Skeletal muscle tissue (tissue), 3 donors: ENCODE measurements at regions not wholly inside any gene's neighbourhood (a gene's known extent, or its start where the extent isn't known, plus 50 kb on each side); places are given as distances from the start of the nearest gene placed in this dataset.
"Not testable (repeated sequence)": the region's sequence is repeated elsewhere in the genome, so short reads cannot be mapped to it uniquely, and the experiment has no call there.

Experiments
- H3K27ac ChIP-seq: one replicate; pipeline ENCODE4 v1.7.0; 2013; ENCODE audit warnings: mild to moderate bottlenecking, low read depth, low read length, inconsistent platforms
- H3K27me3 ChIP-seq, 3 donors: one replicate each; pipeline ENCODE4 v1.7.0; 2013; ENCODE audit warnings: low read length in 3 of 3; ENCODE audit not compliant: control insufficient read depth in 3 of 3, insufficient read depth in 3 of 3
- H3K36me3 ChIP-seq, 3 donors: one replicate each; pipeline ENCODE4 v1.7.0; 2013; ENCODE audit warnings: low read length in 3 of 3; ENCODE audit not compliant: control insufficient read depth in 3 of 3, insufficient read depth in 3 of 3
- H3K4me1 ChIP-seq, 3 donors: one replicate each; pipeline ENCODE4 v1.7.0; 2013; ENCODE audit warnings: low read length in 3 of 3, mild to moderate bottlenecking in 3 of 3; ENCODE audit not compliant: control insufficient read depth in 3 of 3, insufficient read depth in 3 of 3
- H3K4me3 ChIP-seq, 3 donors: one replicate each; pipeline ENCODE4 v1.7.0; 2013; ENCODE audit warnings: low read length in 3 of 3
- H3K9ac ChIP-seq, 3 donors: one replicate each; pipeline ENCODE4 v1.7.0; 2013; ENCODE audit warnings: low read length in 3 of 3, mild to moderate bottlenecking in 3 of 3, moderate library complexity in 2 of 3, low read depth in 1 of 3
- H3K9me3 ChIP-seq, 3 donors: one replicate each; pipeline ENCODE4 v1.7.0; 2013; ENCODE audit warnings: low read length in 3 of 3; ENCODE audit not compliant: control insufficient read depth in 3 of 3
- donor health status: Osteomylitis.

DNA sequence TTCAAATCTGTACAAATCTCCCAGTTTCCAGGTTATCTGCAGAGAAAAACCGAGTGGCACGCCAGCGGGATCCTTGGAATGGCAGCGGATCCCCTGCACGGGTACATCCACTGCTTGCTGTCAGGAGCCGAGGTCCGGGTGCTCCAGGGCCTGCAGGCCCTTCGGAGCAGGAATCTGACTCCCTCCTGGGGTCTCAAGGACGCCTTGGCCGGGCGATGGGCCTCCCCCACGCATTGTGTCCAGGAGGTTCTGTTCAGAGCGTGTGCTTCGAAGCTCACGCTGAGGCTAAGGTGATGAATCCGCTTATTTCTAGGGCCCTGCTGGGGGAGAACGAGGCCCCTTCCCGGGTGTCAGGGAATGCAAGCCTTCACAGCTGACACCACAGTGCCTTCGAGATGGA is 148.9 kb downstream of the SOX1 start:
- Histone ChIP-seq H3K27ac (no peak overlapping the region), H3K9me3 (no peaks in the 10 kb centered on the region), H3K4me3 (no peak overlapping the region), H3K27me3 (peaks cover 5 to 10% (median 8%) of the 10 kb centered on the region in 3 donors), H3K9ac (no peak overlapping the region), H3K36me3 (no peaks in the 10 kb centered on the region), H3K4me1 (no peaks in the 10 kb centered on the region)

DNA sequence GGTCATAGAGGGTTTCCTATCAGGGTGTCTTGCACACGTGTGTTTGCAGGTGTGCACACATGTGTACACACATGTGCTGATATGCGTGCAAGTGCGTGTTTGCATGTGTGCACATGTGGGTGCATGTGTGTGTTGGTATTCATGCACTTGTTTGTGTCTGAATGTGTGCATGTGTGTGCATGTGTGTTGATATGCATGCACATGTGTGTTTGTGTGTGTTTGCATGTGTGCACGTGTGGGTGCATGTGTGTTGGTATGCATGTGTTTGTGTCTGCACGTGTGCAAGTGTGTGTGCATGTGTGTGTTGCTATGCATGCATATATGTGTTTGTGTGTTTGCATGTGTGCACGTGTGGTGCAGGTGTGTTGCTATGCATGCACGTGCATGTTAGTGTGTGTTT is 150.5 kb downstream of the SOX1 start:
- peak overlapping the region in 1 of 3 donors; percentile 13 for H3K4me3 ChIP-seq
- no peak overlapping the region for H3K9ac ChIP-seq
- H3K4me1 ChIP-seq = no peaks in the 10 kb centered on the region
- H3K27ac ChIP-seq = no peak overlapping the region
- peaks cover 5 to 8% (median 7%) of the 10 kb centered on the region in 3 donors for H3K27me3 ChIP-seq
- H3K36me3 ChIP-seq = no peaks in the 10 kb centered on the region
- no peaks in the 10 kb centered on the region for H3K9me3 ChIP-seq

DNA sequence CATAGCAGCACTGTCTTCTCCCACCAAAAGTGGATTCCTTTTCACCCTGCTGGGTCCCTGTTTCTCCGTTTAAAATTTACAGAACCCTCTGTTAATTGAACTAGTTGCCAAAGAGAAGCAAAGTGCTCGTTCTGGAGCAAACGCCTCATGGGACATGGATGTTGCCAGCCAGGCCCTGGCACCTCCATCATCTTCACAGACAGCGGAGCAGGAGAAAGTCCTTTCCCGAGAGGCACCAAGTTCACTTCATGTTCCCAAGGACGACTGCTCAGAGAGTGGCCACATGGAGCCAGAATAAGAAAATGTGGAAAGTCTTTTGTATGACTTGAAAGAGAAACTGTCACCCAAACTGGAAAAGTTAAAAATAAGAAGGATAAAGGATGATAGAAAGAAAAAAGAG is 151.5 kb downstream of the SOX1 start:
- Histone ChIP-seq H3K36me3 (no peaks in the 10 kb centered on the region), H3K27ac (no peak overlapping the region), H3K27me3 (peaks cover 5 to 8% (median 7%) of the 10 kb centered on the region in 3 donors), H3K4me1 (no peaks in the 10 kb centered on the region), H3K9me3 (no peaks in the 10 kb centered on the region), H3K9ac (no peak overlapping the region), H3K4me3 (no peak overlapping the region)

DNA sequence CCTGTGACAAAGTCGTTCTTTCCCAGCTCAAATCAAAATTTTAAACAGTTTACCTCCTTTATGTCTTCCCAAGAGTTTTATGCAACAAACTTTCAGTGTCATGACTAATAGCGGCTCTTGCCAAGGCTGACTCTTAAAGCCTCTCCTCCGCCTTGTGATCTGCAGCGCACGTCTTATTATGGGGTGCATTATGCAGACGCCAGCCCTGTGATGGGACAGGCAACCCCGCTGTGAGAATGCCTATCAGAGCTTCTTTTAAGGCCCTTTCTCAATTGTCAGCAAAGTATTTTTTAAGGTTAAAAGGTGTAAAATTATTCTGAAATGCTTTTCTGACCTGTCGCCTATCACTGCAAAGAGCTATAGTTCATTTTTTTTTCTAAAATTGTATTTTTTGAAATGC is 152.8 kb downstream of the SOX1 start:
- Histone ChIP-seq H3K36me3 (no peaks in the 10 kb centered on the region), H3K4me3 (no peak overlapping the region), H3K9ac (no peak overlapping the region), H3K9me3 (no peaks in the 10 kb centered on the region), H3K27me3 (peaks cover 2 to 8% (median 5%) of the 10 kb centered on the region in 3 donors), H3K4me1 (no peaks in the 10 kb centered on the region), H3K27ac (no peak overlapping the region)

DNA sequence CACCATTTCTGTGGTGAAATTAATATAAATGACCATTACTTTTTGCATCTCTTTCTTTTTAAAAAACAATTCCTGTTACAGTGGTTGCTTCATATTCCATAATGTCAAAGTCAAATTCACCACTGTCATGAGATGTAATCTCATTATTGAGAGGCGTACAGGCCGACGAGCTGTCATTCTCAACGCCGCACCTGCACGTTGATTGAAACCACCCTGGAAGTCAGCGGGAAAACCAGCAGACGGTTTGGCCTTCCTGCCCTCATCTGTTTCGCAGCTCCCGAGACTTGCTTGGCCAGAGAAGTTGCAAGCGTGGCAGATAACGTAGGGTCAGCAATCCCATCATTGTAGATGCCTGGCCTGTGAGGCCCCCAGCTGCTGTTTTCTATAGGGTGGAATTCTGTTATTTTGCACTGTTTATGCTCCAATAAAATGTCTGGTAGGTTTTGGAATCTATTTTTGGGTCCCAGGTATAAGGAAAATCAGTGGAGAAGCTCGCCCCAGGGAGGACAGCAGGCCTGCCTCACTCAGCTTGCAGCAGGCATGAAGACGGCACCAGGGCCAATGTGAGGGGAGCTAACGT is 153.4 kb downstream of the SOX1 start:
- peaks cover 2 to 8% (median 5%) of the 10 kb centered on the region in 3 donors for H3K27me3 ChIP-seq
- H3K27ac ChIP-seq = no peak overlapping the region
- no peaks in the 10 kb centered on the region for H3K4me1 ChIP-seq
- H3K4me3 ChIP-seq = no peak overlapping the region
- no peak overlapping the region for H3K9ac ChIP-seq
- no peaks in the 10 kb centered on the region for H3K36me3 ChIP-seq
- H3K9me3 ChIP-seq = no peaks in the 10 kb centered on the region

DNA sequence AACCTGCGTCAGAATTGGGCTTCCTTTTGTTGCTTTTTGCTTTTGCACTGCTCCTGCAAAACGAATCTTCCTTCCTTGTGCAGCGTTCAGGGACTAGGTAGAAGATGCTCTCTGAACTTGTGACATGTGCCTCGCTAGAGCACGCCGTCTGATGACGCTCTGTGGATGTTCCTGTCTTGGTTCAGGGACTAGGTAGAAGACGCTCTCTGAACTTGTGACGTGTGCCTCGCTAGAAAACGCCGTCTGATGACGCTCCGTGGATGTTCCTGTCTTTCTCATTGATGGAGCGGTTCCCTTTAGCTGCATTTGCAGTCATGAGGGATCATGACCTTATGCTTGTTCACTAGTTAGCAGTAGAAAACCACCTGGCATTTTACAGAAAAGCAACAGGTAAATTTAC is 154.0 kb downstream of the SOX1 start:
- Histone ChIP-seq H3K27me3 (peaks cover 2 to 8% (median 5%) of the 10 kb centered on the region in 3 donors), H3K4me3 (no peak overlapping the region), H3K4me1 (no peaks in the 10 kb centered on the region), H3K27ac (no peak overlapping the region), H3K36me3 (no peaks in the 10 kb centered on the region), H3K9me3 (no peaks in the 10 kb centered on the region), H3K9ac (no peak overlapping the region)

DNA sequence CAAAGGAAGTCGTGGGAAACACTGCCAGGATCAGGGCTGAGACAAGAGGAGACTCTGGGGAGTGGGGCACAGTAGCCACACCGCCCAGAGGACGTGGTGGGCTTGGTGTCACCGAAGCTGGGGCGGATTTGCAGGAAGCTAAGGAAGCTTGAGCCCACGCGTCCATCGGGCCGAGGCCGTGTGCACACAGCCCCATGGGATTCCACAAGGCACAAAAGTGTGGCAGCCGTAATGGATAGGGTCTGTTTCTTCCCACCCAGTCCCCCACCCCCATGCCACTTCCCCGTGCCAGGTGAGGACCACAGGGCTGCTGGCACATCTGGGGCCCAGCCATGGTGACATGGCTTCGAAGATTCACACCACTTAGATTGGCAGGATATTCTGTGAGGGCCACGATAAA is 153.2 kb upstream of the SPACA7 start:
- H3K9ac ChIP-seq = no peak overlapping the region
- H3K9me3 ChIP-seq = peaks cover 0 to 3% (median 0%) of the 10 kb centered on the region in 3 donors
- no peaks in the 10 kb centered on the region for H3K4me1 ChIP-seq
- no peak overlapping the region for H3K27ac ChIP-seq
- no peaks in the 10 kb centered on the region for H3K36me3 ChIP-seq
- H3K27me3 ChIP-seq = peaks cover 0 to 3% (median 0%) of the 10 kb centered on the region in 3 donors
- H3K4me3 ChIP-seq = no peak overlapping the region

DNA sequence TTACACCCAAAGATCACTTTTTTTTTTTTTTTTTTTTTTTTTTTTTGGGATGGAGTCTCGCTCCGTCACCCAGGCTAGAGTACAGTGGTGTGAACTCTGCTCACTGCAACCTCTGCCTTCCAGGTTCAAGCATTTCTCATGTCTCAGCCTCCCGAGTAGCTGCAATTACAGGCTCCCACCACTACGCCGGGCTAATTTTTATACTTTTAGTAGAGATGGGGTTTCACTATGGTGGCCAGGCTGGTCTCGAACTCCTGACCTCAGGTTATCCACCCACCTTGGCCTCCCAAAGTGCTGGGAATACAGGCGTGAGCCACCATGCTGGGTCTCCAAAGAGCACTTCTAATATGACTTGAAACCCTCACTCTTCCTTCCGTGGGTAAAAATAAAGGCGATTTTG is 152.2 kb upstream of the SPACA7 start:
- not testable (repeated sequence) for H3K36me3 ChIP-seq, H3K9ac ChIP-seq, H3K27ac ChIP-seq, H3K4me1 ChIP-seq, H3K27me3 ChIP-seq, H3K4me3 ChIP-seq, H3K9me3 ChIP-seq

DNA sequence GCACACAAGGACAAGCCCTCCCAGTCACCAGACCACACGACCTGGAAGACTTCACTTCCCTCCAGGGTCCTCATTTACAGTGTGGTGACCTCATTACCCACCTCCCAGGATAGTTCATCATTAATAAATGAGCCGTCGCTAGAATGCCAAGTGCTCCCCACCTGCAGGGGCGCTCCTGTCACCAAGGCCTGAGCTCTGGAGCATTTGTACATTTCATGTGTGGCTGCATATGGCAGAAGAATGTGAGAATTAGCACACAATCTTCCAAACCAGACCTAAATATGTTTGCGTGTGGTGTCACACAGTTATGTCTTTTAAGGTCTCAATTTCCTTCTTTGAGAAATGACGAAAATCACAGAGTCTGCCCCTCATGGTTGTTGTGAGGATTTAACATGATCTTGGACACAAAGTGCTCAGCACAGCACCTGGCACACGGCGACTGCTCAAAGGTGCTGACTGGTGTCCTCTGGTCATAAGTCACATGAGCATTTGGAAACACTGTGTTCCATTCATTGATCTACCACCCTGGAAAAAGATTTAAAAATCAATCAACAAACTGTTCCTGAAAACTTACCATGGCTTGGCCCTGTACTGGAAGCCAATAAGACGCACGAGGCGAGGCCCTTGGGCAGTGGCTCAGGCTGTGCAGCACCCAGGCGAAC is 150.6 kb upstream of the SPACA7 start:
- Histone ChIP-seq H3K27me3 (peaks cover 0 to 7% (median 0%) of the 10 kb centered on the region in 3 donors), H3K36me3 (no peaks in the 10 kb centered on the region), H3K4me1 (no peaks in the 10 kb centered on the region), H3K27ac (no peak overlapping the region), H3K9ac (no peak overlapping the region), H3K4me3 (no peak overlapping the region), H3K9me3 (peaks cover 0 to 3% (median 0%) of the 10 kb centered on the region in 3 donors)

DNA sequence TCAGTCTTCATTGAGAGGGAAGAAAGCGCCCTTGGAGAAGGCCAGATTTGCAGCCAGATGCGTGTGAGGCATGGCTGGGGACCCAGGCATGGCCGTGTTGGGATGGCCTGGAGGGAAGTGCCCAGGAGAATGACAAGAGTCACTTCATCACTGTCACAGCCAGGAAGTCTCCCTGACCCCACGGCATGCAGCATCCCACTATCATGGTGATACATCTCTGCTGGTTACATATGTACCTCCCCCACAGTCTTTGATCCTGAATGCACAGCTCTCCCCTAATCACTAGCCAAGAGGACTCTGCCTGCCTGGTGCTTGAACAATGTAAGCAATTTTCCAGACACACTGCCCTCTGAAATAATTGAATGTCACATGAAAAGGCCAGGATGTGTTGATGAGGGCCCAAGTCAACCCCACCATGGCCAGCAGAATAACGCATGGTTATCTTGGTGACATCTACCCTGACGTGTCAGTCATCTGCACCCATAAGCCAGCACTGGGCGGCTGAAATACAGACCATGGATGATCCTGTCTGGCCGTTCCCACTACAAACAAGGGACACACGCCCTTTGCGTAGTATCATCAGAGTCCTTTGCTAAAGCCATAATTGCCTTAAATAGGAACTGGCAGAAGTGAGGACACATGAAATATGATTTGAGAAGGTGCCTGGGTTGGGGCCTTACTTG is 149.7 kb upstream of the SPACA7 start:
- H3K4me3 ChIP-seq = no peak overlapping the region
- no peaks in the 10 kb centered on the region for H3K4me1 ChIP-seq
- H3K36me3 ChIP-seq = no peaks in the 10 kb centered on the region
- H3K9me3 ChIP-seq = peaks cover 0 to 3% (median 0%) of the 10 kb centered on the region in 3 donors
- H3K27me3 ChIP-seq = peaks cover 0 to 7% (median 0%) of the 10 kb centered on the region in 3 donors
- no peak overlapping the region for H3K9ac ChIP-seq
- H3K27ac ChIP-seq = no peak overlapping the region
